Astrocyte of the hippocampus (primary cell): ENCODE measurements at regions not wholly inside any gene's neighbourhood (a gene's known extent, or its start where the extent isn't known, plus 50 kb on each side); places are given as distances from the start of the nearest gene placed in this dataset.

Experiments used
- DNase-seq: peaks from one replicate; pipeline ENCODE4 v3.0.0; 2011; ENCODE audit warnings: low read depth, low spot score

GRCh38 chr18:24734058-24734457, 273.6 kb downstream of the HRH4 start:
- no peak for DNase-seq

GRCh38 chr18:24735624-24736231, 275.3 kb downstream of the HRH4 start:
- DNase-seq, result no peak

- no peak for DNase-seq
Observed at GRCh38 chr18:24736662-24737330, 276.4 kb downstream of the HRH4 start.

GRCh38 chr18:24740829-24741228, 280.4 kb downstream of the HRH4 start:
- DNase-seq, result no peak

- no peak for DNase-seq
Observed at GRCh38 chr18:24741321-24741720, 280.9 kb downstream of the HRH4 start.

- no peak for DNase-seq
Observed at GRCh38 chr18:24741965-24742724, 281.7 kb downstream of the HRH4 start.

GRCh38 chr18:24754583-24755253, 294.3 kb downstream of the HRH4 start:
- no peak for DNase-seq

GRCh38 chr18:24756385-24756784, 295.9 kb downstream of the HRH4 start:
- DNase-seq, result no peak

GRCh38 chr18:24757134-24757533, 296.7 kb downstream of the HRH4 start:
- DNase-seq, result no peak

GRCh38 chr18:24761765-24762164, 301.3 kb downstream of the HRH4 start:
- DNase-seq, result no peak

GRCh38 chr18:24762511-24762910, 302.1 kb downstream of the HRH4 start:
- DNase-seq, result no peak

GRCh38 chr18:24763765-24764513, 303.5 kb downstream of the HRH4 start:
- DNase-seq, result peak; percentile 39

- DNase-seq, result no peak
Observed at GRCh38 chr18:24764766-24765165, 304.3 kb downstream of the HRH4 start.

GRCh38 chr18:24766376-24766775, 305.9 kb downstream of the HRH4 start:
- DNase-seq, result no peak

- DNase-seq, result no peak
Observed at GRCh38 chr18:24770311-24771024, 310.0 kb downstream of the HRH4 start.

GRCh38 chr18:24771300-24771699, 310.9 kb downstream of the HRH4 start:
- DNase-seq, result no peak

GRCh38 chr18:24773101-24773500, 312.7 kb downstream of the HRH4 start:
- DNase-seq, result no peak

- DNase-seq, result no peak
Observed at GRCh38 chr18:24776019-24776418, 315.6 kb downstream of the HRH4 start.

- DNase-seq, result no peak
Observed at GRCh38 chr18:24778810-24779418, 318.5 kb downstream of the HRH4 start.

- no peak for DNase-seq
Observed at GRCh38 chr18:24782566-24782965, 322.1 kb downstream of the HRH4 start.
